NCI-H187 (cell line): ENCODE measurements at regions not wholly inside any gene's neighbourhood (a gene's known extent, or its start where the extent isn't known, plus 50 kb on each side); places are given as distances from the start of the nearest gene placed in this dataset.
"Not testable (repeated sequence)": the region's sequence is repeated elsewhere in the genome, so short reads cannot be mapped to it uniquely, and the experiment has no call there.

Source experiments
- DNase-seq, 2 experiments: peaks; one replicate each; lab custom pipeline; 2025; lab: John Stamatoyannopoulos, UW

DNA sequence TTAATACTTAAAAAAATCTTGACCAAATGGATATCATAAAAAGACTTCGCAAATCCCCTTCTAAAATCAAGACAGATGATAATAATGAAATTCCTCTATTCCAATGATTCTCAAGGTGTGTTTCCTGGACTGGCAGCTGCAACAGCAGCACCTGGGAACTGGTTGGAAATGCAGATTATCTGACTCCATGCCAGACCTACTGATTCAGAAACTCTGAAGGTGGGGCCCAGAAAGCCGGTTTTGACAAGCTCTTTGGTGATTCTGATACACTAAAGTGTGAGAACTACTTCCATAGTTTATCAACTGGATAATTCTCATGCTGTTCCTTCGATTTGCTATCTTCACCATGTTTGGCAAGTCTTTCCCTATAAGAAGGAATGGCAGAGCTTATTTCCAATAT lies 252.1 kb downstream of the COL12A1 start:
- DNase-seq: no peak

DNA sequence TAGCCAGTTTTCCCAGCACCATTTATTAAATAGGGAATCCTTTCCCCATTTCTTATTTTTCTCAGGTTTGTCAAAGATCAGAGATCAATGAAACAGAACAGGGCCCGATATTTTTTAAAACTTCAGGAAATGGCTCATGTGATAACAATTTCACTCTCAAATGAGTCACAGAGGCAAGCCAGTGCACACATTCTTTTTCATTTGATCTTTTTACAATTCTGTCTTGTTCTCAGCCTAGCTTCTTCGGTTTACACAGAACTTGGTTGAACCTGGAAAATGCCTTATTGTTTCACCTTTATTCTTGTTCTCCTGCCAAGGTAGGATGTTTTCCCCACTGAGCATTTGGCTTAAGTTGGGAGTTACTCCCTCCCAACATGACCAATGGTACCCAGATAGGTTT lies 258.9 kb downstream of the COL12A1 start:
- no peak for DNase-seq

DNA sequence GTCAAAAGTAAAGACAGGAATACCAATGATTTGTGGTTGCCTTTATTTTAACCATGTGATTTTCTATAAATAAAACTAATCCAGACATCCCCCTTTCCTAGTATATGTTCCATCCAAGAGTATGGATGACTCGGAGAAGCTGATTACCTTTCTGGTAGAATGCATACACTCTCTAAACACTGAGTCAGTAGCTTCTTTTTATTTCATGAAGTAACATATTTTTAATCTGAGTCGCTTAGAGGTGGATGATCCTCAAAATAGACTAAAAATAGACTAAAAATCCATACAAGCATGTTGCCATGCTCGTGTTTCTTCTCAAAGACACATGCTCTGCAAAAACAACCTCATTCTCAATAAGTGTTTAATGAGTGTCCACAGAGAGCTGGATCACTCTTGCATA lies 263.7 kb downstream of the COL12A1 start:
- DNase-seq: no peak

DNA sequence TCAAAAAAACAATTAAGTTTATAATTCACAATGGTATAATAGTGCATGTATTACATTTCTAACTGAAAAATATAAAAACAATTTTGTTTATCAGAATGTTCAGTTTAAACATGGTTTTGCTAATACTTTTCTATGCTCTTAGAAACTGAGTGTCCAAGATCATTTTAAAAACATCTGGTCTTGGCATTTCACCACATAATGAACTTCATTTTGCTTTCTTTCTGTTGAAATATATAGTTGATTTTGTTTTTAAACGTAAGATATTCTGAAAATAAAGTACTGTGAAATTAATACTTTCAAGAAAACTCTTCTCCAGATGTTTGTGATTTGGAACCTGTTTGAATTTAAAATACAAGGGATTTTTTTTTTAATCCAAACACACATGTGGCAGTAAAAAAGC lies 264.4 kb downstream of the COL12A1 start:
- no peak for DNase-seq

DNA sequence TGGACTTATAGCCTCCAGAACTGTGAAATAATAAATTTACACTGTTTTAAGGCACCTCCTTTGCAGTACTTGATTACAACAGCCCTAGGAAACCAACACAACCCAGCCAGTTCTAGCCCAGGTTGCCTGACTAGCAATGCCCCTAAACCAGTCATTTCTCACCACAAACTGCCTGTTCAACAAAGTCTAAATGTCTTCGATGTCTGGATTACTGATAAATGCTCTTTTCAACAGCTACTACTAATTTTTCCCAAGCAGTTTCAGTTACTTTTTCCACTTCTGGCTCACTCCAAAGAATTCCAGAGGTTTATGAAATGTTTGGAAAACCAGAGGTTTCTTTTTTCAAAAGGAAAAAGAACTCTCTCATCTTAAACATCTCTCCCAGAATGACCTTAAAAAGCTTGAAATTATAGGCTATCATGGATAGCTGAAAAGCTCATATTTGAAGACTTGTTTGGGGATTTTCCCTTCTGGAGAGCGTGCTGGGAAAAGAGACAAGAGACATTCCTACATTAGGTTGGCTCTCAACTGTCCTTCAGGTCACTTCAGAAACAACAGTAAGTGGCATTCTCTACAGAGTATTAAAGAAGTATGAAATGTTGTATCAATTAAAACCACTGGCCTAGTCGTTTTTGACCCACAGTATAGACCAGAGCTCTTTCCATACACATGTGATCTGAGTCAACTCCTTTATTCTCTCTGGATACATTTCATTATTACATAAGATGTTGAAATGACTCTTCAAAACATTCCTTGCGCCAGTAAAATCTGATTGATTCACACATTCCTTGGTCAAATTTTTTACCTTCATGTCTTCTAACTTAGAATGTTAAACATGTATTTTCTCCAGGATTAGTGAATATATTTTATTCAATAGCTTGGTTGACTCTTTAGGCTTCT lies 265.9 kb downstream of the COL12A1 start:
- no peak for DNase-seq

DNA sequence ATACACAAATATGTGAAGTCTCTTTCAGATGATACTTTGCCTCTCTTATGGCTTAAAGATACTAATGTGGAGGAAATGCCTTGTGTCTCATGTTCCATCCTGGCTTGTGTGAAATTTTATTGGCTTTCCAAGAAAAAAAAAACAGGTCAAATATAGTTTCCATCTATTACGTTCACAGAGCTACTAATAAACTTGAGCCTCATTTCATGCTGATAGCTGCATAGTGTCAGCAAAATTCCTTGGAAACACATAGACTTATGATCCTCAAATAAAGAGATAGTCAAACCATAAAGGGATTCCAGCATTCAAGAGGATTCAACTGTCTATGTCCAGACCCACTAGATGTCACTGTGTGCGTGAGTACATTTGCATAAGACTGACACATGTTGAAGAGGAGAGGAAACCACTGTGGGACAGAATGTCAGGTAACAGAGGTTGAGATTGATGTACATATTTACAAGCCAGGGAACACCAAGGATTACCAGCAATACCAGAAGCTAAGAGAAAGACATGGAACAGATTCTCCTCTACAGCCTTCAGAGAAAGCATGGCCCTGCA lies 266.6 kb downstream of the COL12A1 start:
- no peak for DNase-seq

DNA sequence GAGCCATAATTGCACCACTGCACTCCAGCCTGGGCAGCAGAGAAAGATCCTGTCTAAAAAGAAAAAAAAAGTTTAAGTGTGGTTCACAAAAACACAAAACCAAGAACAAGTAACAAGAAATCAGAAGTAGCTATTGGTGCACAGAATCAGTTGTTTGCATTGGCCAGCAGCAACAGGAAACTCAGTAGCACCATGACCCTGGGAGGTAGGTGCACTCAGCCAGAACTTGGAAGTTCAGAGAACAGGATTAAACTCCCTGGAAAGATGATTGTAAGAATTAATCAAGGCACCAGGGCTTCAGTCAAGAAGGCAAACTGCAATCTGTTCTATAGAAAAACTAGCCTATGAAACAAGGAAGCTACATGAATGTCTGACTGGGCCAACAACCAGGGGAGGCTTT lies 267.9 kb downstream of the COL12A1 start:
- DNase-seq: no peak

DNA sequence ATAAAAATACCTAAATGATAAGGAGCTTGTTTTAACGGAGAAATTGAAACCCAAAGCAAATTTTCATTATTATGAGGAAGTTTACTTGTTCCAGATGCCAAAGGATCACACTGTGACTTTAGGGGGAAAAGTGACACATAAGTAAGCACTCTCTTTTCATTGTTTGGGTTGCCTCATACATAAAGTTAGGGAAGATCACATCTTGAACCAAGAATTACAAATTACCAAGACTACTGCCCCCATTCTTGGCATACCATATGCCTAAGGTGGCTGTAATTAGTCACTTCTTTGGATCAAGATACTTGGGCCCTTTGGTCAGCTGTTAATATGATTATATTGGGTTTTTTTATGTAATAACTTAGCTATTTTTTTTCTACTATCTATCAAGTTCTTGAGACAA lies 269.0 kb downstream of the COL12A1 start:
- no peak for DNase-seq

DNA sequence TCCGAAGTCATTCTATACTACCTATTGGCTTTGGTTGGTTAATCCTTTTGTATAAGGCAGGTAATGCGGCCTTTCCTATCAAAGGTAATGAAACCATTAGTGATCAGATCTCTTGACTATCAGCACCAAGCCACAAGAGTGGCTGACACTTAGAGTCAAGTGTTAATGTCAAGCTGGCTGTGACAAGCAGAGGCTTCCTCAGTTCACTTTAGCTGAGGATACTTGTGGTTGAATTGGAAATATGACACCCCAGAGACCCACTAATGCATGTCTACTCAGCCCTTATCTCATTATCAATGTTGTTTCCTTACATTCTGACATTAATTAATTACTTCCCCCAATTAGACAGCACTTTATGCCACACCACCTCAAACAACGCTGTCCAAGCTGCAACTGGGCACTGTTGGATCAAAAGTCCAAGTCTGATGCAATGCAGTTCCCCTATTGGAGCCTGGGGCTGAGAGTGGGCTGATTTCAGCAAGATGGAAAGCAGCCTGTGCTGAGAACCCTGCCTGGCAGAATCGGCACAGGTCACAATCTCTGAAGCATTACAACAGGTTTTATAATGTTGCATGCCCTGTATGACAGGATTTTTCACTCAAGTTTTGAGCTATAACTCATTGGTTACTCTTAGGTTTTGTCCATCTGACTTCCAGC lies 273.5 kb downstream of the COL12A1 start:
- peak; percentile 28 to 47 for DNase-seq

DNA sequence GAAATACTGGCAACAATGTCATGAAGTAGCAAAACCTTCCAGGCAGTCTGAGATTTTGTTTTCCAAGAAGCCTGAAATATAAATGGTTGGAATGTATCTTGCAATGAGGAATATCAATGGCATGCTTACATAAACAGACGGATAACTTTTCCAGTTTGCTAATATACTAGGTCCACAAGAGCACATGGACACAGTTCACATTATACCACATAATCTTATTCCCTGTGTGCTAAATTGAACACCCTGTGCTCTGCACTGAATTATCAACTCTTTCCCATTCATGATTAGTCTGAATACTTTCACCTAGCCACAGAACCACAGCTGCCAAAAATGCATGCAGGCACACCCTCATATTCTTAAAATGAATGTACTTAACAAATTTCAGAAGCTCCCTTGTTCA lies 274.3 kb downstream of the COL12A1 start:
- no peak for DNase-seq

DNA sequence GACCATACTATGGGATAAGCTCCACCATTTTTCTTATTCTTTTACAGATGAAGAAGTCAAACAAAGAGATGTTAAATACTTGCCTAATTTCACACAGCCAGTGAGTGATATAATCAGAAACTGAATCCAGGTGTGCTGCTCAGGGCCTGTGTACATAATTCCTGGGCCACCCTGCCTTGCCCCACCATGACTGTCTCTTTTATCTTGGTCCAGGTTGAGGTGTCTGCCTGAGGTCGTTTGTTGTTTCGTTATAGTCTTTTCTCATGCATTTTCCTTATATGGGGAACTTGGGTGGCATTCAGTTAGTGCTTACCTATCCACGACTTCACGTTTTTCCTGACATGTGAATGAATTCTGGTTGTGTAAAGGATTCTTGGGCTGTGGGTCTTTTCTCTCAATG lies 277.6 kb downstream of the COL12A1 start:
- DNase-seq: no peak

DNA sequence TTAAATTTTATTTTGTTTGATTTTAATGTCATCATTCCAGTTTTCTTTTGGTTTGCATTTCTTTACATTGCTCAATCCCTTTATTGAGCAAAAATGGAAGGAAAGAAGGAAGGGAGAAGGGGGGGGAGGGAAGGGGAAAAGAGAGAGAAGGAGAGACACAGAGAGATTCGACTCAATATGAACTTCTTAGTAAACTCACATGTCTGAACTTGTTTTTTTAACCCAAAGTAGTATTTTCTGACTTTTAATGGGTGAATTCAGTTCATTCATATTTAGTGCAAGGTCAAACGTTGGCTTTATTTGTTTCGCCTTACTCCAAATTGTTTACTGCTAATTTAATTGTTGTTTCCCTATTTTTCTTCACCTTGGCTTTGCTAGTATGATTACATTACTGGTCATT lies 278.6 kb downstream of the COL12A1 start:
- DNase-seq: no peak

DNA sequence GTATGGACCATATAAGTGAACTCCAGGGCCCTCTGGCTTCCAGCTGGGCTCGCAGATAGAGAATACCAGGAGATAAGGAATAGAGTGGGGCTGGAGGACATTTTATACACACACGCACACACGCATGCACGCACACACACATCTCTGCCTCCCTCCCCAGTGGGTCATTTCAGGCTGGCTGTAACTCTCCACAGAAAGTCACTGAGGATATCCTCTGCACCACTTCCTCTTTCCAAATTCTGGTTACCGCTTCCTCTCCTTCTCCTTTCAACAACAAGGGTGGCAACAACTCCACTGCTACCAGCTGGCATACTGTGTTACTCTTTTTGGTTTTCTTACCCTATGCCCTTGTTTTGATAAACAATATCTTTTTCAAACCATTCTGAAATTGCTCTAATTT lies 280.2 kb downstream of the COL12A1 start:
- DNase-seq: no peak

DNA sequence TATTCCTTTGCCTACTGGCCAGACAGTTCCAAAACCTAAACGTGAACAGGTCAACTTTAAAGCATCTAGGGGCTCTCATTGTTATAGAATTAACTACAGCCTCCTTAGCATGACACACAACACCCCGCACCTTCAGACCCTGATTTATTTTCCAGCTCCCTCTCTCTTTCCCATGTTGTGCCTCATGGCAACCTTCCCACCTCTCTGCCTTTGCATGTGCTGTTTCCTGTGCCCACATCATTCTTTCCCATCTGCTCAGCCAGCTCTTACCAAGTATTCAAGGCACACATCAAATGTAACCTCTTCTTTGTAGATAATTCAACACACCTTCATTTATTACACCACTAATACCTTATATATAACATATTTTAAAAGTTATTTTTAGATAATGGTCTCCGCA lies 291.0 kb downstream of the COL12A1 start:
- DNase-seq: no peak

DNA sequence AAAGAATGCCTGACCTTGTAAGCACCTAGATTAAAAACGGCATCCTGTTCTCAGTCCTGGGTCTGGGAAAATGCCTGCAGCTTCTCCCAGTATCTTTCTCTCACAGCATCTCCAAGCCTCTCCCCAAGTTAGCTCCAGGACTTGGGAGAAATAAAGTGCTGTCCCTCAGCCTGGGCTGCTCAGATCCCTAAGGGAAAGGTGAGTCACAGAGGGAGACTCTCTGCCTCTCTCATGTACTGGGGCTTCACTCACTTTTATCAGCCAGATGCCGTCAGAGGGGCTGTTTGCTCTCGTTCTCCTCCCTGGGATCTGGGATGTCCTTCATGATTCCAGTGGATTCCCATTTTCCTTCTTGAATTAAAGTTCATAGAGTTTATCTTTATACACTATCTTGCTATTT lies 293.6 kb downstream of the COL12A1 start:
- DNase-seq: no peak

DNA sequence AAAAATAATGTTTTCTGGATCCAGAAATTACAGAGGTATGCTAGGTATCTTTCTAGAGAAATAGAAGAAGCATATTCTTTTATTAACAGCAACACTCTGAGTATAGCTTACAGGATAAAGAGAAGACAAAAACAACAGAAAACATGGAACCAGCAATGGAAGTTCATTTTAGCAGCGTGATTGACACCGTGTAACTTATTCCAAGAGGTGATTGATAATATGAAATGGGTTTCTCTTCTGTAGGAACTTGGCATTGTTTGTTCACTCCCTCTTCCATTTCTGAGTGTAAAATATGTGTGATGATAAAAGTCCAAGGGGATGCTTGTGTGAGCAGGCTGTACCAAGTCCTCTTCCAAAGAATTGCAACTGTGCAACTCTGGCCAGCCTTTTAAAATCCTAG lies 303.0 kb downstream of the COL12A1 start:
- no peak for DNase-seq

DNA sequence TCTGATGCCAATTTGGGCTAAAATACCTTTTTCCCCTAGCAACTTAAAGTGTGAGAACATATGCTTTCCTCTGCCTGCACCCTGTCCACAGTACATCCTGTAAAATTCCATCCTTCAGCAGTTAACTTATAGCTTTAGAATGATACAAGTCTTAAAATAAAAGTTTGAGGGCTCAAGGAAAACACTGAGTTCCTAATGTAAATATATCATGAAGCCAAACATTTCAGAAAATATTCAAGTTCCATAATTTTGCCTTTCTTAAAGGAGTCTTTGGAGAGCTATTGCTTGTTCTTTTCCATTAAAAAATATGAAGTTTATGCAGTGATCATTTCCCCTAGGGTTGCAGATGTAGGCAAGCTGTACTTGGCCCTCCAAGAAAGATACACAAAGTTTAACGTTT lies 303.8 kb downstream of the COL12A1 start:
- DNase-seq: no peak

DNA sequence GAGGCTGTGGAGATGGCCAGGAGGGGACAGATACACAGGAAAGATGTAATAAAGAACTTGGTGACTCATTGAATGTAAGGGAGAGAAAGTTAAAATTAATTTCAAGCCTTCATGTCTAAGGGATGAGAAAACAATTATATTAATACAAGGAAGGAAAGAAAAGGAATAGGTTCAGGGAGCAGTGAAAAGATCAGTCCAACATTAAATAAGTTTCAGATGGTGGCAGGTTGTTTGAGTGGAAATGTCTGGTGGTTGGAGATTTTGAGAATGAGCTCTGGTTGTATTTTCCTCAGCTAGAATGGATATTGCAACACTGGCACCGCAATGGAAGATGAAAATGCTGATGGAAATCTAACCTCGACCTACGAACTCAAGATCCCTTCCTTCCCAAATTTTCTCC lies 304.3 kb downstream of the COL12A1 start:
- no peak for DNase-seq

DNA sequence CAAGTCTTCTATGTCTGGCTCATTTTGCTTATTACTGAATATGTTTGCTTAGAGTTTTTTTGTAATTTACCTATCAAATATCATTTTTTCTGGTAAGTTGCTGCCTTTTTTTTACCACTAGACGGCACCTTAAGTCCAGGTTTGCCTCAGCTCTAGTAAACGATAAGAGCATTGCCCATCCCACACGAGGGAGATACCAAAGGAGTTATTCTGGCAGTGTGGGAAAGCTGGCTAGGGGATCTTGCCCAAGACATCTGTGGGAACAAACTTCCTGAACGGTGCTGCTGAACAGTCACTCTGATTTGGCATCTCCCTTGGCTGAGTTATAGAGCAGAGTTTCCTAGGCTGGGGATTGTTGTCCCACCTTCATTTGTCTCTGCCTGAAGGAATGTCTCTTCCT lies 306.4 kb downstream of the COL12A1 start:
- DNase-seq: no peak

DNA sequence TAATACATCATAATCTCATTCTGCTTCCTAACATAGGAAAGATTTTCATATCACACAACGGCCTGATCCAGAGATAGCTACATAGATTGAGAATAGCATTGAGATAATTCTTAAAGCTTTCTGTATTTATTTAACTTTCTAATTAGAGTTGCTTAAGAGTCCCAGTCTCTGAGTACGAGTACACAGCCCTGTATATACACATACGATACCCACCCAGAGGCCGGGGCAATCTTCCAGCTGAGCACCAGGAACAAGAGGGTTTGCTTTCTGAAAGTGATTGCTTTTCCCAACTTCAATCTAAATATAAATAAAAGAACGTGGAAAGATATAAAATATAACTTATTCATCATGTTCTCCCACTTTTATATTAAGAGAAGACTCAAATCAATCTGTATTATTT lies 313.8 kb downstream of the COL12A1 start:
- DNase-seq: no peak

DNA sequence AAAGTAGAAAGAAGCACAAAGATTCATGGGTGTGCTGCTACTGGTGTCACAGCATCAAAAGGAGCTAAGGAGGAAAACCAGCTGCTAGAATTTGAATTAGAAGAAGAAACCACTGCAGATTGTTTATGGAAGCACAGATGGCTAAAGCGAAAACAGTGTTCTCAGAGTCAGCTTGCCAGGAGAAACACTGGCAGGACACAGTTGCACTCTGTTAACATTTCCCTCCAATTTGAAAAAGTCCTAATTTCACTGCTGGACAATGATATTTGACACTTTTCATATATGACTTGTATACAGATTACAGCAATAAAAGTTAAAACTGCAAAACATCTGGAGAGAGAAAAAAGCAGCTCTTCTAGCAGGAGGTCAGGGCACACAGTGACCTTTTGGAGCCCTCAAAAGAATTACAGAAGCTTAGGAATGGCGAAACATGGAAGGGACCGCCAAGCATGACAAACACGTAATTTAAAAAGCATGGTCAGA lies 314.5 kb downstream of the COL12A1 start:
- no peak for DNase-seq

DNA sequence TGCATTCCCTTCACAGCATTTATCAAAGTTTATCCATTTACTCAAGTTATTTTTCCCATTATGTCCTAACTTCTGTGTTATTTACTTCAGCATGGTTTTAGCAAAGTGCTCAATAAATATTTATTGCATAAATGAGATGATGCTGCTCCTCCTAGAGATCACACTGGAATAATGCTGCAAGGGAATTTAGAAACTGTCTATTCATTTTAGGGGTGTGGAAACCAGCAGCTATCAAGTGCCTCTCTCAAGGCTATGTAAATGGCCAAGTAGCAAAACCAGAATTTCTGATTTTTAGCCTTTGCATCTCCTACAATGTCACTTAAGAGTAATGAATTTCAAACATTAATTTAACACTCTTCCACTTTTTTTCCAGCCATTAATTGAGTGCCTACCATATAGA lies 316.2 kb downstream of the COL12A1 start:
- no peak for DNase-seq

DNA sequence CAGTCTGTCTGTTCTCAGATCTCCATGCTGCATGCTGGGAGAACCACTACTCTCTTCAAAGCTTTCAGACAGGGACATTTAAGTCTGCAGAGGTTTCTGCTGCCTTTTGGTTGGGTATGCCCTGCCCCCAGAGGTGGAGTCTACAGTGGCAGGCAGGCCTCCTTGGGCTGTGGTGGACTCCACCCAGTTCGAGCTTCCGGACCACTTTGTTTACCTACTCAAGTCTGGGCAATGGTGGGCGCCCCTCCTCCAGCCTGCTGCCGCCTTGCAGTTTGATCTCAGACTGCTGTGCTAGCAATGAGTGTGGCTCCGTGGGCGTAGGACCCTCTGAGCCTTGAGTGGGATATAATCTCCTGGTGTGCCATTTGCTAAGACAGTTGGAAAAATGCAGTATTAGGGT lies 317.1 kb downstream of the COL12A1 start:
- not testable (repeated sequence) for DNase-seq
